ENCODE measurements at regions not wholly inside any gene's neighbourhood (a gene's known extent, or its start where the extent isn't known, plus 50 kb on each side); places are given as distances from the start of the nearest gene placed in this dataset.
"Not testable (repeated sequence)": the region's sequence is repeated elsewhere in the genome, so short reads cannot be mapped to it uniquely, and the experiment has no call there.

DNA sequence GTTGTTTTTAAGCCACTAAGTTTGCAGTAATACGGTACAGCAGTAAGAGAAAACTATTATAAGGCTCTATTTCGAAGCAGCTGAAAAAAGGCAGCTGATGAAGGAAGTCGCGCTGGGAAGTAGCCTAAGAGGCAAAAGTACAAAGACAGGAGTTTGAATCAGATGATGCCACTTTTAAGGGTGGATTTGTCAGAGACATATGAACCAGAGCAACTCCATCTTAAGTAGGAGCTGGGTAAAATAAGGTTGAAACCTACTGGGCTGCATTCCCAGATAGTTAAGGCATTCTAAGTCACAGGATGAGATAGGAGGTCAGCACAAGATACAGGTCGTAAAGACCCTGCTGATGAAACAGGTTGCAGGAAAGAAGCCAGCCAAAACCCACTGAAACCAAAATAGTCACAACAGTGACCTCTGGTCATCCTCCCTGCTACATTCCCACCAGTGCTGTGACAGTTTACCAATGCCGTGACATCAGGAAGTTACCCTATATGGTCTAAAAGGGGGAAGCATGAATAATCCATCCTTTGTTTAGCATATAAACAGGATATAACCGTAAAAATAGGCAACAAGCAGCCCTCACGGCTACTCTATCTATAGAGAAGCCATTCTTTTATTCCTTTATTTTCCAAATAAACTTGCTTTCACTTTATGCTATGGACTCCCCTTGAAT, 91.8 kb upstream of the PRSS3 start:
- Histone ChIP-seq H3K4me3 (no peak overlapping the region), H3K9me3 (no peaks in the 10 kb centered on the region), H3K4me1 (no peaks in the 10 kb centered on the region), H3K27me3 (no peaks in the 10 kb centered on the region), H3K27ac (no peak overlapping the region), H3K36me3 (no peaks in the 10 kb centered on the region)
- 81% methylated on average over 8 of the region's 8 CpGs for WGBS
- TF ChIP-seq, protein P1, sequence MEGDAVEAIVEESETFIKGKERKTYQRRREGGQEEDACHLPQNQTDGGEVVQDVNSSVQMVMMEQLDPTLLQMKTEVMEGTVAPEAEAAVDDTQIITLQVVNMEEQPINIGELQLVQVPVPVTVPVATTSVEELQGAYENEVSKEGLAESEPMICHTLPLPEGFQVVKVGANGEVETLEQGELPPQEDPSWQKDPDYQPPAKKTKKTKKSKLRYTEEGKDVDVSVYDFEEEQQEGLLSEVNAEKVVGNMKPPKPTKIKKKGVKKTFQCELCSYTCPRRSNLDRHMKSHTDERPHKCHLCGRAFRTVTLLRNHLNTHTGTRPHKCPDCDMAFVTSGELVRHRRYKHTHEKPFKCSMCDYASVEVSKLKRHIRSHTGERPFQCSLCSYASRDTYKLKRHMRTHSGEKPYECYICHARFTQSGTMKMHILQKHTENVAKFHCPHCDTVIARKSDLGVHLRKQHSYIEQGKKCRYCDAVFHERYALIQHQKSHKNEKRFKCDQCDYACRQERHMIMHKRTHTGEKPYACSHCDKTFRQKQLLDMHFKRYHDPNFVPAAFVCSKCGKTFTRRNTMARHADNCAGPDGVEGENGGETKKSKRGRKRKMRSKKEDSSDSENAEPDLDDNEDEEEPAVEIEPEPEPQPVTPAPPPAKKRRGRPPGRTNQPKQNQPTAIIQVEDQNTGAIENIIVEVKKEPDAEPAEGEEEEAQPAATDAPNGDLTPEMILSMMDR (IDR thresholded peaks at IDR 0.05), result no peak
- TF ChIP-seq POLR2AphosphoS5 (IDR thresholded peaks at IDR 0.05), result no peak
- TF ChIP-seq EP300 (IDR thresholded peaks at IDR 0.05), result no peak
- no peak for TF ChIP-seq POLR2A (IDR thresholded peaks at IDR 0.05)
- DNase-seq (ENCODE audit: low spot score in 2 of 2), result no peak

DNA sequence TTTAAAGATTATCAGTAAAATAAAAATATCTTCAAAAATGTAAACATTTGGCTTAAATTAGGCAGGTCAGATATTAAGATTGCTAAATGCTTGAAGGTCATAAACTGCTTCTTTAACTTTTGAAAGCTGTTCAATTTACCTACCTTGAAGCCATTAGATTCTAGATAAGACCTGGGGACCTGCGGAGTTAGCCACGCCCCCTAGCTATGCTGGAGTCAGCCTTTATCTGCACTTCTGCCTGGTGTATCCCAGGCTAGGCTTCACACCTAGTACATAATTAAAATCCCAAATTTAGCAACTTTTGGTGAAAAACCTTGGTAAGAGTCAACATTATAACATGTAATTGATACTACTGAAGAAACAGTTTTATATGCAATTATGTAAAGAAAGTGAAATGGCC, 89.9 kb upstream of the PRSS3 start:
- not testable (repeated sequence) for H3K4me1 ChIP-seq; H3K27ac ChIP-seq; H3K9me3 ChIP-seq; H3K36me3 ChIP-seq; H3K4me3 ChIP-seq; DNase-seq (ENCODE audit: low spot score in 2 of 2); H3K27me3 ChIP-seq
- WGBS, result 44% methylated on average over 2 of the region's 2 CpGs

DNA sequence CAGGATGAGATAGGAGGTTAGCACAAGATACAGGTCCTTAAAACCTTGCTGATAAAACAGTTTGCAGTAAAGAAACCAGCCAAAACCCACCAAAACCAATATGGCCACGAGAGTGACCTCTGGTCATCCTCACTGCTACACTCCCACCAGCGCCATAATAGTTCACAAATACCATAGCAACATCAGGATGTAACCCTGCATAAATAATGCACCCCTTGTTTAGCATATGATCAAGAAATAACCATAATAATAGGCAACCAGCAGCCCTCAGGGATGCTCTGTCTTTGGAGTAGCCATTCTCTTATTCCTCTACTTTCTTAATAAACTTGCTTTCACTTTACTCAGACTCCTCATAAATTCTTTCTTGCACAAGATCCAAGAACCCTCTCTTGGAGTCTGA, 86.9 kb upstream of the PRSS3 start:
- H3K4me1 ChIP-seq, result no peaks in the 10 kb centered on the region
- H3K27me3 ChIP-seq, result no peaks in the 10 kb centered on the region
- 88% methylated on average over 2 of the region's 2 CpGs for WGBS
- TF ChIP-seq, protein P1 (IDR thresholded peaks at IDR 0.05), result no peak
- no peak for TF ChIP-seq POLR2A (IDR thresholded peaks at IDR 0.05)
- no peak overlapping the region for H3K27ac ChIP-seq
- no peak for DNase-seq (ENCODE audit: low spot score in 2 of 2)
- no peaks in the 10 kb centered on the region for H3K36me3 ChIP-seq
- H3K9me3 ChIP-seq, result no peaks in the 10 kb centered on the region
- H3K4me3 ChIP-seq, result no peak overlapping the region

DNA sequence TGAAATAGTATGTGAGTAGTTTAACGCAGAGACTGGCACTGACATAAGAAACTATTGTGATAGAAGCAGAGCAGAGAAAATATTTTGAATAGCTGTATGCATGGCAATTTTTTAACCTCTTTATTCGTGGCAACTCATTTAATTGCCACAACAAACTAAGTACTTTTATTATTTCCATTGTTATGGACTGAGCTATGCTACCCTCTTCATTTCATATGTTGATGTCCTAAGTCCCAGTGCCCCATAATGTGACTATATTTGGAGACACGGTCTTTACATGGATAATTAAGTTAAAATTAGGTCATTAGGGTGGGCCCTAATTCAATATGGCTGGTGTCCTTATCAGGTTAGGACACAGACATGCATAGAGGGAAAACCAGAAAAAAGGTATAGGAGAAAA, 86.1 kb upstream of the PRSS3 start:
- Histone ChIP-seq H3K36me3 (no peaks in the 10 kb centered on the region), H3K9me3 (no peaks in the 10 kb centered on the region), H3K4me1 (no peaks in the 10 kb centered on the region), H3K27ac (no peak overlapping the region), H3K27me3 (no peaks in the 10 kb centered on the region), H3K4me3 (no peak overlapping the region)
- TF ChIP-seq POLR2A (IDR thresholded peaks at IDR 0.05), result no peak
- no peak for TF ChIP-seq POLR2AphosphoS5 (IDR thresholded peaks at IDR 0.05)
- TF ChIP-seq EP300 (IDR thresholded peaks at IDR 0.05), result no peak
- 80% methylated on average over 3 of the region's 3 CpGs for WGBS
- DNase-seq (ENCODE audit: low spot score in 2 of 2), result no peak

DNA sequence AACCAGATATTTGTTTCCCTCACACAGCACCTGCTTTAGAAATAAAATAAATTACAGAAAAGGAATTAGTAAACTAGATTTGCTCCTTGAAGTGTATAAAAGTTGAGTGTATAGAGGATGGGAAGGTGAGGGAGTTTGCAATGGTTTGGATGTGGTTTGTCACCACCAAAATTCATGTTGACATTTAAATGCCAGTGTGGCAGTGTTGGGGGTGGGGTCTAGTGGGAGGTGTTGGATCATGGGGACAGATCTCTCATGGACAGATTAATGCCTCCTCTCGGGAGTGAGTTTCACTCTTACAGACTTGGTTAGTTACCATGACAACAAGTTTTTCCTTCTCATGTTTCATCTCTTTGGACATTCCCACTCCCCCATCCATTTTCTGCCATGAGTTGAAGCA, 83.9 kb upstream of the PRSS3 start:
- H3K4me3 ChIP-seq; H3K36me3 ChIP-seq; H3K27me3 ChIP-seq; H3K9me3 ChIP-seq; H3K27ac ChIP-seq; H3K4me1 ChIP-seq; DNase-seq (ENCODE audit: low spot score in 2 of 2): not testable (repeated sequence)
- WGBS, result 30% methylated on average over 1 of the region's 1 CpG

DNA sequence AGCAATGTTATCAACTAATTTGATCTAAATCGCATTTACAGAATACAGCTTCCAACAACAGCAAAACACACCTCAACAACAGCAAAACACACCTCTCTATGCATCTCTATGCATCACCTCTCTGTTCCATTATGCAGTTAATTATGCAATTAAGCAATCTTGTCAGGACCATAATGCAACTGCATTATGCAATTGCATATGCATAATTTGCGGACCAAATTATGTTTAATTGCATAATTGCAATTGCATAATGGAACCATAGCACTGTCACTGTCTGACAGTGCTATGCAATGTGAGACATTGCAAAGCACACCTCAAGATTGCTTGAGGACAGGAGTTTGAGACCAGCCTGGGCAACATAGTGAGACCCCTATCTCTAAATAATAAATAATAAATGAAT, 80.4 kb upstream of the PRSS3 start:
- H3K36me3 ChIP-seq, result no peaks in the 10 kb centered on the region
- H3K4me1 ChIP-seq, result no peaks in the 10 kb centered on the region
- WGBS, result 79% methylated on average over 2 of the region's 2 CpGs
- no peak for DNase-seq (ENCODE audit: low spot score in 2 of 2)
- H3K4me3 ChIP-seq, result no peak overlapping the region
- no peaks in the 10 kb centered on the region for H3K27me3 ChIP-seq
- no peak overlapping the region for H3K27ac ChIP-seq
- TF ChIP-seq EP300 (IDR thresholded peaks at IDR 0.05) (no peak), POLR2AphosphoS5 (IDR thresholded peaks at IDR 0.05) (no peak), POLR2A (IDR thresholded peaks at IDR 0.05) (no peak)
- TF ChIP-seq, protein P1 (IDR thresholded peaks at IDR 0.05), result no peak
- no peaks in the 10 kb centered on the region for H3K9me3 ChIP-seq

DNA sequence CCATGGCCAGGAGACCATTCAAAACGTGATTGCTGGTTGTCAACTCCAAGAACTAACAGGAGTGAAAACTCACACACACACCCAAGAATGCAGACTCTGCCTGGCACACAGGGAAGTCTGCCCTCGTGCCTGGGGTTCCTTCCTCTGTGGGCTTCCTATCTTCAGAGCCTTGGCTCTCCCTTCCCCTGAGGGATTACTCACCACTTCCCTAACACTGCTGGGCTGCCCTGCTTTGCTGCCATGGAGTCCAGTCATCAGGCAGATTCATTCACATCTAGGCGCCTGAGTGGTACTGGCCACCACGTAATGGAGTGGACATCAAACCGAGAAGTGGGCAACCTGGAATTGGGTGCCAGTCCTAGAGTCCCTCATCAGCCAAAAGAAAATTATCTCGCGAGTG, 76.4 kb upstream of the PRSS3 start:
- Histone ChIP-seq H3K4me1 (peaks cover 3% of the 10 kb centered on the region), H3K27ac (no peak overlapping the region), H3K4me3 (no peak overlapping the region), H3K9me3 (no peaks in the 10 kb centered on the region), H3K36me3 (no peaks in the 10 kb centered on the region), H3K27me3 (no peaks in the 10 kb centered on the region)
- no peak for DNase-seq (ENCODE audit: low spot score in 2 of 2)
- WGBS, result 72% methylated on average over 7 of the region's 7 CpGs
- TF ChIP-seq POLR2AphosphoS5 (IDR thresholded peaks at IDR 0.05) (no peak), POLR2A (IDR thresholded peaks at IDR 0.05) (no peak), EP300 (IDR thresholded peaks at IDR 0.05) (no peak)
- TF ChIP-seq, protein P1 (IDR thresholded peaks at IDR 0.05), result no peak
